Renal cortical epithelial cell (primary cell): ENCODE measurements at regions not wholly inside any gene's neighbourhood (a gene's known extent, or its start where the extent isn't known, plus 50 kb on each side); places are given as distances from the start of the nearest gene placed in this dataset.
A peak's percentile ranks its signal among the peaks of the same experiment; 100 is the strongest.

Experiments
- DNase-seq: peaks from one replicate; pipeline ENCODE4 v3.0.0-alpha.2; 2011; ENCODE audit warnings: low read depth

DNA sequence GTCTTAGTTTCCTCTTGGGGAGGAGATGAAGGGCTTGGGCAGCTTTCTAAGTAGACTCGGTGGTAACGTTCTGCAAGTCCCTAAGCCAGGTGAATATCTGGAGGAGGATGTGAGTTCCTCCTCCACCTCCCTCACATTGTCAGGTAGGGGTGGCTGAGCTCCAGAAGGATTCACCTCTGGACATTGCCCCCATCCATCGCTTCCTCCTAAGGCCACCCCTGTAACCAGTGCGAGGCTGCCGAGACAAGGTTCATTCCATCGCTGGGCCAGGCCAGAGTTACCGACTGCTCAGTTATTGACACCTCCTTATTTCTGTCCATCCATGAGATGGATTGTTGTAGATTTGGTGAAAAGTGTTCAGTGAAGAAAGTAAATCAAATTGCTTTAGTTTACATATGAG is 334.1 kb upstream of the KLF6 start:
- DNase-seq, result no peak

DNA sequence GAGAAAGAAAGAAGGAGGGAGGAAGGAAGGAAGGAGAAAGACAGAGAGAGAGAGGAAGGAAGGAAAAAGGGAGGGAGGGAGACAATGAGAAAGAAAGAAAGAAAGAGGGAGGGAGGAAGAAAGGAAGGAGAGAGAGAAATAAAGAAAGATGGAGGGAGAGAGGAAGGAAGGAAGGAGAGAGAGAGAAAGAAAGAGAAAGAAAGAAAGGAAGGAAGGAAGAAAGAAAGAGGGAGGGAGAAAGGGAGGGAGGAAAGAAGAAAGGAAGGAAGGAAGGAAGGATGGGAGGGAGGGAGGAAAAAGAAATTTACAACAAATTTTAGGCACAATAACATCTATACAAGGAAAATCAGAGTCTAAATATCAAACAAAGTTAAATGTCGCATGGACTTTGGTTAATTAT is 332.6 kb upstream of the KLF6 start:
- DNase-seq, result no peak

DNA sequence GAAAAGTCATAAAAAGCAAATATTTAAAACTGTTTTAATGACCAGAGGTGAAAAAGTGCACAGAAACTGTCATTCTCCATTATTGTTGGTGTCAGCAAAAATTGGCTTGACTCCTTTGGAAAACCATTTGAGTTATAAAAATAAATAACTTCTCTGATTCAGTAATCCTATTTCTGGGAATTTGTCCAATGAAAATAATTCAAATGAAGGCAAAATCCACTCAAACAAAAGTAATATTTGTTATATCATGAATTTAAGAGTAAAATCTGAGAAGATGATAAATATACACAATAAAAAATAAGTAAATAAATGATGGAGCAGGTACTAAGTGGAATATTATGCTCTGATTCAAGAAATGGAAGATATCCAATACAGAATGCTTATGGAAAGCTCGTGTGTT is 326.6 kb upstream of the KLF6 start:
- DNase-seq, result no peak

DNA sequence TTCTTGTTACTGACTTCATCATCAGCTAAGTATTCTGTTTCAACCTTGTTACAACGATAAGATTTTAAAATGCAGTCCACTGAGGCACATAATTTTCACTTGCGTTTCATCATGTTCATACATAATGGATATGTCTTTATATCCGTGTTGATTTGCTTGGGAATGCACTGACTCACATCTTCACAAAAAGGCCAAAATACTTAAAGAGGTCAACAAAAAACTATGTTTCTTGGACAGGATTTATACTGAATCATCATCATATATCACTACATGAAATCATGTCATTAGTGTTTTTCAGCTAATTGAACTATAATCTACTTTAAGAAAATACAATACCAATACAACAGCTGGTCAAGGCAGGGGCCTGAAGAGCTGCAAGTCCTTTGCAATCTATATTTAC is 324.5 kb upstream of the KLF6 start:
- DNase-seq, result no peak

DNA sequence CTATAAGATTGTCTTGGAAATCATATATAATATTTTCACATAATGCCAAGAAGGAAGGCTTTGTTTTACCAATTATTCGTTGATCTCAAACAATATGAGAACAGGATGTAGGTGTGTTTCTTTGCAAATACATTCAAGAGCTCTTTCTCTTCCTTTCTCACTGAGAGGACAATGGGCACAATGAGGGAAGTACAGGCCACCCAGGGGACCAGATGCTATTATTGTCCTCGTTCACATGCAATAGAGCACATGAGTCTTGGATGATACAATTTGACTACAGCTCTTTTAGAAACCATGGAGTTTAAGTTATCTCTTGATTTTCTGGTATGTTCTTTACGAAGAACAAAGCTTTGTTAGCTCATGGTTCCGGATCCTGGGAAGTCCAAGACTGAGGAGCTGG is 323.7 kb upstream of the KLF6 start:
- DNase-seq, result no peak

DNA sequence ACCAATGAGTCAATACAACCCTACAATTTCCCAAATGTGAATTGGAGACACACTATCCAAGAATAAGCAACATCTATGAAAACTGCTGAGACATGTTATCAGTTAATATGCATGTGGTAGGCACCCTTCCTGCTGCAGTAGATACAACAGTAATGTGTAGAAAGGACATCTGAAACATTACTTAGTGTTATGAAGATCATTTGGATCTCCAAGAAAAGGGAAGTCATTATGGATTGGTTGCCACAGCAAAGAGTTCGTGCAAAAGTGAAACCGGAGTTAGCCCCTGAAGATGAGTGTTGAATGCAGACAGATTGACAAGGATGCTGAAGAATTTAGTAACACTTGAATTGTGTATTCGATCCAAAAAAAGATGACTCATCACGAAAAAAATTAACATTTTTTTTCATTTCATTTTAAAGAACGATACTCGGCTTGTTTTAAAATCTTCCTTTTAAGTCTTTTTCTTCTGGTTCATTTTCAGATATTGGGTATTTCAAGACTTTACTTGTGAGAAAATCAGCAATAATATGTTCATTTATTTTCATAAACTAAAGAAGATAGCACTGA is 322.4 kb upstream of the KLF6 start:
- DNase-seq, result no peak

DNA sequence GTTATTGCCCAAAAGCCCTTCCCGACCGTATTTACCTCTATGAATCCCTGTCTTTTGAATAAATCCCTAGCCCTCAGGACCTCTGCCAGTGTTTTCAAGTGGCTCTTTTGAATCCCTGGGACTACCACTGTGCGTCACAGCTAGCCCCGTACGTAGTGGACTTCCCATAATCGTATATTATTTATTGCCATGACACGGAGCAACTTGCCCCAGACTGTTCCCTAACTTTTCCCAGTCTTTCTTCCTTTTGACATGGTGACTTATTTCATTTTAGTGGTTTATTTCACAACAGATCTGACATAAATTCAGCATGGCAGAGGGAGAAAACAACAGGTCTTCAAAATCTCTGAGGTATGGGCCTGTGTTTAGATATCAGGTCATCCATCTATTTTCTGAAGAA is 318.6 kb upstream of the KLF6 start:
- DNase-seq, result no peak

DNA sequence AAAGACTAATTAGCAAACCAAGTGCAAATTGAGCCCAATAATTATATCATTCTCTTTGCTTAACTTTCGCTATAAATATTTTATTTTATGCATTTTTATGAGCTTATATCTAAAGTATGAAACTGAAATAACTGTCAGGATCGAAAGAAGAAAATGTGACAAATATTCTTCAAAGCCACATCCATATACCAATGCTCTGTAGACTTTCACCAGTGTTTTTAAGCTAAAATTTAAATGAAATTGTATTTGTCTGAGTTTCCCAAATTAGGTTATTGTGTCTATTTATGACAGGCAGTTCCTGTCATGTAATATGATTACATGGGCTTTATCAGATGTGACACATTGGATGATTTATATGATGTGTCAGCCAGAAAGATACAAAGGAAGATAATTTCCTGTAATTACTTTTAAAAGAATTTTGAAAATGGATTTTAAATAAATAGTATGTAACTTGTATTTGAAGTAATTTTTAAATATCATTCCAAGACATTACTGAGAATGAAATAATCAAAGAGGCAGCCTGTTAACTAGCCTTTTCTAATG is 317.9 kb upstream of the KLF6 start:
- no peak for DNase-seq

DNA sequence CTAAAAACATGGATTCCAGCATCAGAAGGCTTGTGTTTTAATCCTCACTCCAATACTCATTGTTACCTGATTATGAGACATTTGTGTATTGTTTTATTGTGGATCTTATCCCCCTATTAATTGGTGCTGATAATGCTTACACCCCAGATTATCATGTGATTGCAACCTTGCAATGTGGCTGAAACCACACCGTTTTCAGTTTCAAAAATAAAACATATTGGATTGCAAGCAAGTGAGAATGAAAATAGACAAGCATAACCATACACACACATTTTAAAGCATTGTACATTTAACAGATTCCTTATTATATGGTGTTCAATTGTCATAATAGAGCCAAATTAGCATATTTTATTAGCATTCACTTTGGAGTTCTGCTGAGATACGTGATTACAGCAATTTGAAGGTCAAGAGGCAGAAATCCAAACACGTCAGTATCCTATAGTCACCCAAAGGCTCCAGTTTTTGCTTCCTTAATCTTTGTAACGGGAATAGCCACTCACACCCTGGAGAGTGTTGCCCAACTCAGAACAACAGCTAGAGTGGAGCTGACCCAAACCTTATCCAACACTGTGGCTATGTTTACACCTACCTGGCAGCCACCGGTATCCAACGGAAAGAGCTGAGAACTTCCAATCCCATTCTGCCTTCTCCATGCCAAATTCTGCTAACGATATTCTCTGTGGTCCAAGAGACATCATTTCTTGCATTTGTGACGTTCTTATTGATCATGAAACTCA is 317.1 kb upstream of the KLF6 start:
- no peak for DNase-seq

DNA sequence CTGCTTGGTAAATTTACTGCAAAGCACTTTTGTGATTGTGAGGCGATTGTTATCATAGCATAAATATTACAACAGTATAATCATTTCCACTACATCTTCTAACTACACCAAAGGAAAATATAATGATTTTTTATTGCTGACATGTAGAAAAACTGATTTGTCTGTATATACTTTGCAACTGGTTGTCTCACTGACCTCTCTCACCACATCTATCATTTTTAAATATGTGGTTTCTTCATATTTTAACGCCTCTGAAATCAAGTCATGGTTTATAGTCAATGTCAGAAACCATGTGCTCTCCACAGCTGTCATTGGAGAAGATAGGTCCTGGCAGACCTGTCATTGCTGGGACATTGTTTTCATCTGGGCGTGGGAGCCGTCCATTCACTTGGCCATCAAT is 315.4 kb upstream of the KLF6 start:
- DNase-seq, result no peak

DNA sequence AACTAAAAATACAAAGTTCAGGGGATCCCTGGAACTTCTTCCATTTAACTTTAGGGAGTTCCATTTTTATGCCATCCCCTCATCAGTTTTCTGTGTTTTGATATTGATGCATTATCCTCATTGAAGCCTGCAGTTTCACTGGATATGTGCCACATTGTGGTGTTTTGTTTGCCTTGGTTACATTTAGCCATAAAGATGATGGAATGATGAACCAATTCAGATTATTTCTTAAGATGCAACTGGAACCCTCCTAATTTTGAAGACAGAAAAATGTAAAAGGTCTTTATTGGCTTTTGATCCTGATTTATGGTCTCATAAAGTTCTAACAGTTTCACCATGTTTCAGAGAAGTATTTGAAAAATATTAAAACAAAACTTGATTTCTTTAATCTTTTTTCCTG is 314.2 kb upstream of the KLF6 start:
- DNase-seq, result no peak

DNA sequence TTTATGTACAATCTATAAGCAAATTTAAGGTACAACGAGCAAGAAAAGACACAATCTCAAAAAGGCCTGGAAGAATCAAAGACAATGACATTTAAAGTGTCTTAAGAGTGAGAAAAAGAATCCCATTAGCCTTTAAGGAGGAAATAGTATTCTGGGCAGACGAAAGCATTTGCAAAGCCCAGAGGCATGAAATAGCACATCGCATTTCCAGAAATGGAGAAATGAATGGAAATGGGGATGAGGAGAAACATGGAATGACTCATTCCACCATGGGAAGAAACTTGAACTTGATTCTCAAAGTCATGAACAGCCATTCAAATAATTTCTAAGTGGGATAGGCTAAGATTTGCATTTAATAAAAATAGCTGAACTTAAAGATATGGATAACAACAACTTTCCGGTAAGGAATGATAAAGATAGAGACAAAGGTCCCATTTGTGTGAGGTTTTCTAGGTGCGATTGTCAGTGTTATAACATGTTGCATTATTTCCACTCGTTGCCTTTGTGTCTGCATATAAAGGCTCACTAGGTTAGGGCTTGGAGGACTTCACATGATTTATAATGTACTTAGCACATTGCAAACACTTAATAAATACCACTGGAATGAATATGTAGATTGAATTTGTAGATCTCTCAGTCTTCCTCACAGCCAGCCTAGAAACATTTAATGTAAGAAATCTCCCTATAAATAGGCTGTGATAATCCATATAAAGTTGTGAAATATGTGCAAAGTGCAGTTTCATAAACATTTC is 310.3 kb upstream of the KLF6 start:
- DNase-seq, result no peak

DNA sequence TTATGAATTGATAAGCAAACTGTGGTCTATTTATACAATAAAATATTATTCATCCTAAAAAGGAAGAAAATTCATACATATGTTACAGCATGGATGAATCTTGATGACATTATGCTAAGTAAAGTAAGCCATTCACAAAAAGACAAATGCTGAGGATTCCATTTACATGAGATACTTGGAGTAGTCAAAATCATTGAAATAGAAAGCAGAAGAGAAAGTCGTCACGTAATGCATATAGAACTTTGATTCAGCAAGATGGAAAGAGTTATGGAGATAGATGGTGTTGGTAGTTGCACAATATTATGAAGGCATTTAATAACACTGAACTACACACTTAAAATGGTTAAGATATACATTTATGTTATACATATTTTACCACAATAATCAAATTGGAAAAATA is 309.7 kb upstream of the KLF6 start:
- DNase-seq, result no peak

DNA sequence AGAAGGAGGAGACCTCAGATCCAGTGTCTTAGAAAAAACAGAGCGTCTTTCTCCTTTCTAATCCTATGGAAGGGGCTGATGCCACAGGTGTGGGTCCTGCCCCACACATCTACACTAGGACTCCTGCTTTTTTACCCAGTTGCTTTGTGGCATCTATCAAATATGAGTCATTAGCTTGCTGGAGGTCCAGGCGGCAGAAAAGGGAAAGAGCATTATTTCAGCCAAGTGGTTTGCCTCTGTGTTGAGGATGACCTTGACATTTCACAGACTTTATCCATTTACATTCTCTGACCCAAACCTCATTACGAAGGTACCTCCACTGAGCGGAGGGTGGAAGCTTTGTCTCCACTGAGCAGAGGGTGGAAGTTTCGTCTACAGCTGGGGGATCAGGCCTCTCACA is 308.4 kb upstream of the KLF6 start:
- peak; percentile 28 for DNase-seq

DNA sequence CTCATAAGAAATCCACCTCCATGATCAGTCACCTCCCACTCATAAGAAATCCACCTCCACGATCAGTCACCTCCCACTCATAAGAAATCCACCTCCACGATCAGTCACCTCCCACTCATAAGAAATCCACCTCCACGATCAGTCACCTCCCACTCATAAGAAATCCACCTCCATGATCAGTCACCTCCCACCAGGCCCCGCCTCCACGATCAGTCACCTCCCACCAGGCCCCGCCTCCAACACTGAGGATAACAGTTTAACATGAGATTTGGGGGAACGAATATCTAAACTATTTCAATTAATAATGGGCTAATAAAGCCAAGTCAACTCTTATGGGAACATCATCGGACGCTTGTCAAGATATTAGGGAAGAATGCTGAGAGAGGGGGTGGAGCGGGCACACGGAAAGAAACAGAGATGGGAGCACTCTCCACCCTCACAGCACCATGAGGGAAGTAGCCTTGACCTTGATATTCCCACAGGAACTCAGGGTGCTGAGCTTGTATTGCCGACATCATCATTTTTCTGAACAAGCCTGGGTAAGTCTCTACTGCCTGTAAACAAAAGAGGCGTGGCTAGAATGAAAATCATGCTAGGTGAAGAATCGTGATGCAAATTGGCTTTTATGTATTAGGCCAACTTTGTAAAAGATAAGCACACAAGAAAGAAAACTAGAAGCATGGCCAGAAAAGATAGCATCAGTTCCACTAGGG is 303.5 kb upstream of the KLF6 start:
- no peak for DNase-seq

DNA sequence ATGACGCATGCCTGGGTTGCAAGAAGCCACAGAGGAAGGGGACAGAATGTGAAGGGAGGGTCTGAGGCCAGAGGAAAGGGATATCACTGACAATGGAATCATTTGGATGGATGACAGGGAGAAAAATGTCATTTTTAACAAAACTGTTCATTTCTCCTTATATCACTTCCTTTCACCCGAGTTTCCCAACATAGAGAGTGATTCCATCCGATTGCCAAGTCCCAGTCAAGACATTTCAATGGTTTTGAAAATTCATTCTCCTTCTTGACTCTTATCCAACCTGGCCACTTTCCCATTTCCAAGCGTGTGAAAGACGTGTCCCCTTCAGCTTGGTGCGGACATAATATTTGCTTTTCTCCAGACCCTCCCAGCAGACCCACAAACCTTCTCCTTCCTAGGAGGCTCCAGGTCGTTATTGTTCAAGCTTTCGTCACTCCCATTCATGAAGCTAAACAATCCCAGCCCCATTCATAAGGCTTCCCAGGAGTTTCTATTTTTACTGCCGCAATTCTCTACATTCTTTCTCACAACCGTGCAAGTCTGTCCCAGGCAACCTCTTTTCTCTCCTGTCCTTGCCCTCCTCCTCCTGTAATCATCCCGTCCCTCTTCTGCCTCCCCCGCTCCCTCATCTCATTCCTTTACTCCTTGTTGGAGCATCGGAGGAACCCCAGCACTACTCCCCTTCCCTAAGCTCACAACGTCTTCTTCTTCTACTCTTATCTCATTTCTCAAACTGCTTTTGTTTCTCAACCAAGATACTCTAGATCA is 301.3 kb upstream of the KLF6 start:
- DNase-seq, result no peak

DNA sequence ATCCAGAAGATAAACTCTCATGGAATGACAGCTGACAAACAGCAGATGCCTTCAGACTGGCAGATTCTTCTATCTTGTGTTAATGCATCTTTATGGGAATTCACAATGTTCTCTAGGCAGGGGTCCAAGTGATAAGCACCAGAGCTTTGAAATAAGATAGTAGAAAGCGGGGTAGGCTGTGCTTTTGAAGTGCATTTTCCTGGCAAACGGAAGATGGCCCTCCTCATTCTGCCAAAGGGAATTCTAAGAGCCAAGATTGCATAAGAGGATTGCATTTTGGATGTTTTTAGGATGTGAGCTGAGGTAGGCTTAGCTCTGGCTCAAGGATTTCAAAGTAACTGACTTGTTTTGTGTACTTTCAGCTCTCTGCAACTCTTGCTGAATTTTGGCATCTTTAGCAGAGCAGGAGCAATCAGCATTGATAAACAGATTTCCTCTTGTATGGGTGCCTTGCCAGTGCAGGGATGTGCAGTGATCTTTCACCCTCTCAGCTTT is 298.5 kb upstream of the KLF6 start:
- DNase-seq, result no peak

DNA sequence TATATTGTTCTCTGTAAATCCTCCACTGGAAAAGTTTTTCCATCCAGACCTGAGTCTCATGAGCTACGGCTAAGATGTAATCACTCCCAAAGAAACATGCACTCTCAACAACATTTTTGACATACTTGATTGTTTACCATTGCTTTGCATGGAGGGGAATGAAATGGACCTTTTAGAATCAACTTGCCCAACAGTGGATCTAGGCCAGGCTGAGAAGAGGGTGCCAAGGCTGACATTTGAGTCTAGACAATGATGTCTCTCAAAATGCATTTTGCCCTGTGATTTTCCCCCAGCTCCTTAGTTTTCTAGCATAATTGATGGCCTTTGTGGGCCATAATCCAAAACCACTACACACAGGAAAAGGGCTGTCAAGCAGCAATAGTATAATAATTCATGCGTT is 297.9 kb upstream of the KLF6 start:
- DNase-seq, result no peak

DNA sequence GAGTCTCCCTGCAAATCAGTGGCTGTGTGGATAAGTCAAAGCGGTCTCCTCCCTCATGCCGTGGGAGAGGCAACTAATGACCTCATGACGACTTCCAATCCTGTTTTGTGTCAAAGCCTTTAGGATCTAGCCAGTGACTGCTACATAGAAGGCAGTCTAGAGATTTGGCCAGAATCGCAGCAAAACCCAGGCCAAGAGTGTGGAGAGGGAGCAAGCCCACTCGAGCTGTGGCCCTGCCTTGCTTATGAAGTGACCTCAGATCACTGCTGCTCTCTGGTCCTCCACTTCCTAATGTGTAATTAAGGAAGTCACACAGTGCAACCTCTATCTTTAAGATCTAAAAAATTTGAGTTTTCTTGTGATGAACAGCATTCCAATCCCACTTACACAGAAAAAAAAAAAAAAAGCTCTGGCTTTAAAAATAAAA is 296.7 kb upstream of the KLF6 start:
- DNase-seq, result no peak

DNA sequence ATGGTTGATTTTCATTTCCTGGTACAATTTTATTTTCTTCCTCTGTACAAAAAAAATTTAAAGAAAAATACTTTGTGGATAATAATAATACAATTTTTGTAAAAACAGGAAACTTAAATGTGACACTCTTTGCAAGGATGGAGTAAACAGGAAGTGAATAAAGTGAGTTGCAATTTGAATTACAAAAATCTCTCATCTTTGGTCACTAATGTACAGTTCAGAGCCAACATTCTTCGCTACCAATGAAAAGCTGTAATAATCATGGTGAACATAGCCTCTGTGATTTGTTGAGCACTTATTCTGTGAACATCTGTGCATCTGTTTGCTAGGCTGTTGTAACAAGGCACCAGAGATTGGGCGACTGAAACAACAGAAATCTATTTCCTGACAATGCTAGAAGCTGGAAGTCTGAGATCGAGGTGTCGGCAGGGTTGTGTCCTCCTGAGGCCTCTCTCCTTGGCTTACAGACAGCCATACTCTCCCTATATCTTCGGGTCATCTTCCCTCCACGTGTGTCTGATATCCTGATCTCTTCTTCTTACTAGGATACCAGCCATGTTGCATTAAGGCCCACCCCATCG is 295.3 kb upstream of the KLF6 start:
- no peak for DNase-seq

DNA sequence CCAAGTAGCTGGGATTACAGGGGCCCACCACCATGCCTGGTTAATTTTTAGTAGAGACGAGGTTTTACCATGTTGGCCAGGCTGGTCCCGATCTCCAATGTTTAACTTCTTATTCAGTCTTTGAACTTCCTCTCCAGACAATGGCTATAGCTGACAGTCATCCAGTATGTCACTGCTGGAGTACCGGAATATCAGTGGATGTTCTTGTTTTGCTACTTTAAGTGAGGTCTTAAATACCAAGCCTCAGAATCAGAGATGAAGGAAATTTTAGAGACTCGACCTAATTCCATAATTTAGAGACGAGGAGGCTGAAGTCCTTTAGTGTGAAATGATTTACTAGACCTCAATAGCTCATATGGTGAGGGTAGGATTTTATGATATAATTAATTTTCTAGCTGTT is 294.8 kb upstream of the KLF6 start:
- DNase-seq, result no peak
